Neural progenitor cell (in vitro differentiated cells): ENCODE measurements at regions not wholly inside any gene's neighbourhood (a gene's known extent, or its start where the extent isn't known, plus 50 kb on each side); places are given as distances from the start of the nearest gene placed in this dataset.
A peak's percentile ranks its signal among the peaks of the same experiment; 100 is the strongest.

Experiments used
- CTCF ChIP-seq: fragments of 200-600 bp; sonication (generic); IDR thresholded peaks from 2 replicates; pipeline ENCODE4 v1.5.1; 2017; ENCODE audit warnings: antibody characterized with exemption, mild to moderate bottlenecking
- EZH2 ChIP-seq: fragments of 200-600 bp; sonication (generic); IDR thresholded peaks from 2 replicates; pipeline ENCODE4 v1.6.1; 2017; ENCODE audit warnings: antibody characterized with exemption, mild to moderate bottlenecking, moderate library complexity
- EZH2phosphoT487 ChIP-seq: fragments of 200-600 bp; sonication (generic); IDR thresholded peaks from 2 replicates; pipeline ENCODE4 v1.6.1; 2017; ENCODE audit warnings: antibody characterized with exemption

GRCh38 chr14:97251491-97252155, 454.4 kb downstream of the VRK1 start:
- peak; percentile 39 for TF ChIP-seq CTCF
- no peak for TF ChIP-seq EZH2
- TF ChIP-seq EZH2phosphoT487, result no peak
